HG03196 (cell line): ENCODE measurements at regions not wholly inside any gene's neighbourhood (a gene's known extent, or its start where the extent isn't known, plus 50 kb on each side); places are given as distances from the start of the nearest gene placed in this dataset.
"Not testable (repeated sequence)": the region's sequence is repeated elsewhere in the genome, so short reads cannot be mapped to it uniquely, and the experiment has no call there.

Experiments
- ATAC-seq: cut with Tn5 transposase; IDR thresholded peaks from one replicate; pipeline ENCODE4 v1.9.1; 2021; ENCODE audit not compliant: unreplicated experiment

DNA sequence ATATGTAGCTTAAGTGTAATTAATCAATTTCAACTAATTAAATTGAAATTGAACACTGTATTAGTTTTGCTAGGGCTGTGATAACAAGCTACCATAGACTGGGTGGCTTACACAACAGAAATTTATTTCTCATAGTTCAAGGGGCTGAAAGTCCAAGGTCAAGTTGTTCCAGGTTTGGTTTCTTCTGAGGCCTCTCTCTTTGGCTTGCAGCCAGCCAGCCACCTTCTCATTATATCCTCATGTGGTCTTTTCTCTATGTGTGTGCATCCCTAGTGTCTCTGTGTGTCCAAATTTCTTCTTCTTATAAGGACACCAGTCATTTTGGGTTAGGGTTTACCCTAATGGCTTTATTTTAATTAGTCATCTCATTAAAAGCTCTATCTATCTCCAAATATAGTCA lies 611.7 kb downstream of the UTRN start:
- no peak for ATAC-seq

DNA sequence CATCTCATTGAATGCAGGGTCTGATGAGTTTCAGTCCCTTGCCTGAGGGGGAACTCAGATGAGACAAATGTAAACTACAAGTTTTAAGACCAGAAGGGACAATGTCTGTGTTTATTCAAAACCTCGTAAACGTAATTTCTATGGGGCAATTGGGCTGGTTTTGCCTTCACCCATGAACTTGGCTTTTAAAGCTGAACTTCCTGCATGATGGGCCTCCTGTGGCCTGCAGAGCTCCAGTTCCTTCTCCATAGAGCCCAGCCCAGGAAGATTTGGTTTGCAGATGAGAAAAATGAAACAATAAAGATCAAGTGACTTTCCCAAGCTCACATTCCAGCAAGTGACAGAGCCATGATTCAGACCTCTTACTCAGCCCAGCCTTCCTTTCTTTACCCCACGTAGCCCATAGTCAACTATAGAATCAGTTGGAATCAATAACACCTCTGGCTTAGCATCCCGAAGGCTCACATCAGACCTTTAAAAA lies 612.3 kb downstream of the UTRN start:
- no peak for ATAC-seq

DNA sequence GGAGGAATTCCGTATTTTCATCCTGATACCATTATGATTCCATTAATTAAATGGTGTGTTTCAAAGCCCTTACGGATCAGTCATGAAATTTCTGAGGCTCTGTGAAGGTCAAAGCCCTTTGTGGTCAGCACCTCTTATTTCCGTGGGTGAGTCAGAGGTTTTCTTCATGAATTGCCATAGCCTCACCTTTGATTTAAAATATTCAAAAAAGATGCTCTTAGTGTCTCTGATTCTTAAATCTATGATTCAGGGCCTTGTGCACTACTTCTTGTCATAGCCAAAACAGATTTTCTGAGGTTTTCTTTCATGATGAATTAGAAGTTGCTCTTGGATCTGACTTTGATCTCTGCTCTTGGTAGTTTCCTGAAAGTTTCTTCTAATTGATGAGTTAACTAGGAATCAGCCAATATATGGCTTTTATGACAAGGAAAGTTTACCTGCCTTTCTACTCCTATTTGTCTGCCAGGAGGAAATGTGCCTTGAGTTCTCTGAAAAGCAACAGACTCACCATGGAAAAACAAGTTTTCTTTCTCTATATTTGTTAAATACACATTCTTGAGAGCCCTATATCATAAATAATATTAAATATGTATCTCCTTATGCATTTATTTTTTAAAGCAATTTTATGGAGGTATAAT lies 613.0 kb downstream of the UTRN start:
- no peak for ATAC-seq

DNA sequence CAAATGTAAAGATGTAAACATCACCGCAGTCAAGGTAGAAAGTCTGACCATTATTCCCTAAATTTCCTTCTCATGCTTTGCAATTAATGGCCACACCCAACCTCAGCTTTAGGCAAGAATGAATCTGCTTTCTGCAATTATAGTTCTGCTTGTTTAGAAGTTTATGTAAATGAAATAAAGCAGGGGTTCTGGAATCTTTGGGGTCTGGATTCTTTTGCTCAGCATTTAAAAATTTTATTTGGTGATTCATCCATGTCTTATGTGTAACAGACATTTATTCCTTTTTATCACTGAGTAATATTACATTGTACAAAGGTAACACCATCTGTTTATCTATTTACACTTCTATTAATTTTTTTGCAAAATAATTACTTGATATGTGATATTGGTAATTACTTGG lies 613.6 kb downstream of the UTRN start:
- no peak for ATAC-seq

DNA sequence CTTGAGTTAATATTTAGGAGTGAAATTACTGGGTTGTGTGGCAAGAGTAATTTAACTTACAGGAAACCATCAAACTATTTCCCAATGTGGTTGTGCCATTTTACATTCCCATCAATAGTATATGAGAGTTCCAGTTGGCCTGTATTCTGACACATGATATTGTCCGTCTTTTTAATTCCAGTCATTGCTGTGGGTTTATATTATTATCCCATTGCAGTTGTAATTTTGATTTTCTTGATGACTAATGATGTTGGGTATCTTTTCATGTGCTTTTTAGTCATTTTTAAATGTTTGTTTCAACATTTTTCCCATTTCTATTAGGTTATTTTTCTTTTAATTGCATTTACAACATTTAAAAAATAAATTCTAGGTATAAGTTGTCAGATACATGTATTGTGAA lies 614.0 kb downstream of the UTRN start:
- no peak for ATAC-seq

DNA sequence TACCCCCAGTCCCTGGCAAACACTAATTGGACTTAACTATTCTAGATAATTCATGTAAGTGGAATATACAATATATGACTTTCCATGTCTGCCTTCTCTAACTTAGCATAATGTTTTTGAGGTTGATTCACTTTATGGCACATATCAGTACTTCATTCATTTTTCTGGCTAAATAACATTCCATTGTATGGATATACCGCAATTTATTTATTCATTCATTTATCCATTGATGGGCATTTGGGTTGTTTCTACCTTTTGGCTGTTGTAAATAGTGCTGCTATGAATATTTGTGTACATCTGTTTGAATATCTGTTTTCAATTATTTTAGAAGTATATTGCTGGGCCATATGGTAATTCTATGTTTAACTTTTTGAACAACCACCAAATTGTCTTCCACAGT lies 616.3 kb downstream of the UTRN start:
- no peak for ATAC-seq

DNA sequence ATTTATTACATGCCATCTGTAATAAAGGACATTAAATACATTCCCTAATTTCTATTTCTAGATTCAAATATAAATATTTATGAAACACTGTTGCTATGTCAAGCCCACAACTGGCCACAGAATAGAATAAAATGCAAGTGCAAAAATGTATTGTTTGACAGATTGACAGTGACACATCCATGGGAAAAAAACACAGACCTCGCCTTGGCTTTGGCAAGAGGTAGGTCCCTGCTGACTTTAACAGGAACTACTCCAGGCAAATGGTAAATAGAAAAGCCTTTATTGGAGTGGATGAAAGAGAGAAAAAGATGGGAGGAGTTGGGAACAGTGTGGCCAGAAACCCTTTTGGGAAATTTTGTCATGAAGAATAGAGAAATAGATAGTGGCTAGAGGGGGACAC lies 622.9 kb downstream of the UTRN start:
- ATAC-seq = no peak

DNA sequence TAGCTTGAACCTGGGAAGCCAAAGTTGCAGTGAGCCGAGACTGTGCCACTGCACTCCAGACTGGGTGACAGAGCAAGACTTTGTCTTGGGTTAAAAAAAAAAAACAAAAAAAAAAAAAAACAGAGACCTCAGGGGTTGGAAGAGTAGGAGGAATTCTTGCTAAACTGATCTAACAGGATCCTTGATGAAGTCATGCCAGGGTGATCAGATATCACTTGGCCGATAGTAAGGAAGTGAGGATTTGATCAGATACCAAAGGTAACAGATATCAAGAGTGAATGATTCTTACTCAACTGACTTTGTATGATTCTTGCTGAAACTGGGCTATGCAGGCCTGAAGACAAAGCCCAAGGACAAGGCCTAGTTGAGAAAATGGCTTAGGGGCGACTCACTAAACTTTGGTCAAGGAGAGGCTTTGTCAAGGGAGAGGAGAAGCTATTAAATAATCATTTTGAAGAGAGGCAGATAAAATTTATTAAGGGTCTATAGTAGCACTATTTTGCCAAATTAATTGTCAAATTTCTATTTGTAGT lies 624.7 kb downstream of the UTRN start:
- ATAC-seq = no peak

DNA sequence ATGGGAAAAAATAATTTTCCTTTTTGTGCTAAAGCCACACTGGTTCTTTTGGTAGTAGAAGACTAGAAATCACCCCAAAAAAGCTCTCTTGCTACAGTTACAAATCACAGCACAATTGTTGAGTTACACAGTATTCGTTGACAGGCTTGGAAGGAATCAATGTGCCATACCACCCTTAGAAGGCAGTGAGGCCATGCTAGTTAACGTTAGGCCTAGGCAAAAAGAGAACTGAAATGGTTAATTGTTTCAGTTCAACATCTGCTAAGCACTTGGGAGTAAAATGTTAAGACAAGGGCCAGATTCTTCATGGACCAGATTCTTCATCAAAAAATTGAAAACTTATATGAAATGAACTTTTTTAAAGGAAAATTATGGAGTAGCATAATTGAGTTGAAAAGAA lies 626.2 kb downstream of the UTRN start:
- ATAC-seq = no peak

DNA sequence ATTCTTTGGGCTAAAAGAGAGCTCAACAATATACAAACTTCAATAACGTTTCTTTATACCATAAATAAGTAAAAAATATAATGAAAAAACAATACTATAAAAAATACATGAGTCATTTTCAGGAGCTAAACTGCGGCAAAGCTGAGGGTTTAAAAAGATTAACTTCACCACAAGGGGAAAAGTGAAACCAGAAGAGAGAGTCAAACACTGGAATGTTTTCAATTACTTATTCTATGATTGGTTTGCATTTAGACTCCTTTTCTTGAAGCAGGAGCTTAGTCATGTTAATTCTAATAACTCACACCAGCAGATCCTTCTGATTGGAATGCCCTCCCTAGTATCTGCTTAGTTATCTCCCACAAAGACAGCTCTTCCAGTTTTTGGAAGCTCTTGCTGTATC lies 627.3 kb downstream of the UTRN start:
- no peak for ATAC-seq

DNA sequence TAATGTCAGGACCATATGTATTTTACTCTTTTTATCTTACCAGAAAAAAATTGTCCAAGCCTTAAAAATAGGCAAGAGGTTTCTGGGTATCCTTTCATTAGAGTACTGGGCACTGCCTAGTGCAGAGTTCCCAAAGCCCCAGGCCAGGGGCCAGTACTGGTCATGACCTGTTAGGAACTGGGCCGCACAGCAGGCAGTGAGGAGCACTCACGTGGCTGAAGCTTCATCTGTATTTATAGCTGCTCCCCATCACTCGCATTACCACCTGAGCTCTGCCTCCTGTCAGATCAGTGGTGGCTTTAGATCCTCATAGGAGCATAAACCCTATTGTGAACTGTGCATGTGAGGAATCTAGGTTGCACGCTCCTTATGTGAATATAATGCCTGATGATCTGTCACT lies 632.9 kb downstream of the UTRN start:
- no peak for ATAC-seq

DNA sequence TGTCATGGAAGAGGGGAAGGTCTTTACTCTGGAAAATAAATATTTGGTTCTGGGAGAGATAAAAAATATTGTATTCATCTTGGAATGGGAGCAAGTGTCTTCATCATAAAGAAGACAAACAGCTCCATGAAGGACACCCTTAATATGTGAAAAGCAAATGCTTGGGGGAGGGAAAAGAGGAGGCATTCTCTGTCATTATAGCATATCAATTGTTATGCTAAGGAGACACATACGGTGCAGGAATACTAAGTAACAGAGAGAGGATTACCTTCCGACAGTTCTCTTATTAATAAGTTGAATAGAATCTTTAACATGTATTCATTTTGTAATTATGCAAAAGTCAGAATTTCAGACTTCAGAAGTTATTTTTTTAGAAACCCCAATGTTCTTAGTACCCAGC lies 634.4 kb downstream of the UTRN start:
- no peak for ATAC-seq

DNA sequence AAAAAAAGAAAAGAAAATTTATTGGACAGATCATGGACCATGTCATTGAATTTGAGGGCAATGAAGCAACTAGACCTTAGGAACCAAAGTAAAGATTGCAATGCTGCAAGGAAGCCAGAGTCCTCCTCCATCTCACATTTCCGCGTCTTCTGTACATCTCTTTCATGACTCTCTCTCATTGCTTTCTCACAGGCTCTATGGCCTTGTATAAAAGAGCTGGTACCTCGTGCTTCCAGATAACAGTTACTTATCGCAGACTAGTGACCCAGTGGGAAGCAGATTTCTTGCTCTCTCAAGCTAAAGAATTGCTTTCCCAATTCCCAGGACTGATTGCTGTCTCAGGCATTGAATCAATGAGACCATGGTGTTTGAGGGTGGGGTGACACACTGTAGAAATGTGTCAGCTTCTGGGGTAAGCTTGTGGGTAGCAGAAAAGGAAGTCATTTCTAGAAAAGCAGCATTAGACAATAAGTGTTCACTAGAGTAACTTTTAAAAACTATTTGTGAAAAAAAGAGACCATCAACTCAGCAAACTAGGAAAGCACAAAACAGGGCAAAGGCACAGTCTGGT lies 635.3 kb downstream of the UTRN start:
- no peak for ATAC-seq

DNA sequence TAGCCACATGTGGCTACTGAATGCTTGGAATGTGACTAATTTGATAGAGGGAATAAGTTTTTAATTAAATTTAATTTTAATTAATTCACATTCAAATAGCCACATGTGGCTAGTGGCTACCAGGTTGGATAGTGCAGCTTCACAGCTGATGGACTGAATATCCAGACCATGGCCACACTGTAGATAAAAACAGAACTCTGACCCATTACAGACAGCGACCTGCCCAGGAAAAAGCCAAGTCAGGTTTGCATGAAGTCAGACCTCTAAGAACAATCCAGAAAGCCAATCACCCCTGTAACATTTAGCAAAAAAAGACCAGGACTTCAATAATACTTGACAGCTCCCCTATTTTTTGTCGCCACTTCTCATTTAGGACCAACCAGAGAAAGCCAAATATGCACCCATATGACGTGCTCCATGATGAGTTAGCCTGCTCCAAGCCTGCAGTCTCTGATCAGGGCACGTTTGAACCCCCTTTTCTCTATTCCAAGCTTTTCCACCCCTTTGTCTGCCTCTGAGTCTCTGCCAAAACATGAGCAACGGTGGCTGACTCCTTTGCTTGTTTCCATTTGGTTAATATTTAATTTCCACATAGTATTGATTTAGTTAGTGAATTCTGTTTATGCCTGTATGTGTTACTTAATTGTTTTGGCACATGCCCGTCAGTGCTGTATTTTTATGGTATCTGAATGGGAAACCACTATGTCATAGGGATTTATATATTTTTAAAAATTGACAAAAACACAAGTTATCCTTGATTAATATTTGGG lies 636.3 kb downstream of the UTRN start:
- ATAC-seq = no peak

DNA sequence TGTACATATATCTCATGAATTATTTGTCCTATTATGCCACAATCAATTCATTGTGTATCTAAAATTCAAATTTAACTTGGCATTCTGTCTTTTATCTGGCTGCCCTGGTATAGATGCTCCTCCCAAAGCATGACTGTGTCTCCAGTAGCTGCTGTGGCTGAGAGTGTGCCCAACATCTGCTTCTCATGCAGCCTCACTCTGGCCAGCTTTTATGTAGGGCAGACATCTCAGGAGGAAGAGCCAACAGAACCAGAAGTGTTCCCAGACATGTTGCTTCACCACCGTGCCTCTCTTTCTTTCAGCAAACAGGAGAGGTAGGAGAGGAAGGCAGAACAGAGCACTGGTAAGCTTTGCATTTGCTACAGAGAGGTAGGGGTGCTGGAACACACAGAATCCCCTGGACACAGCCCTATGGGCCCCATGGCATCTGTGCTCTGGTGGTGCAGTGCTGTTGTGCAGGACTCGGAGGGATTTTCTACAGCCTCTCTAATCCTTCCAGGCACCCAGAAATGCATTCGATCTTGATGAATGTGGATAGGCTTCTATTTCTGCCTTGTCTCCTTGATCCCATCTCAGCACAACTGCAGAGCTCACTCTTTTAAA lies 637.1 kb downstream of the UTRN start:
- no peak for ATAC-seq

DNA sequence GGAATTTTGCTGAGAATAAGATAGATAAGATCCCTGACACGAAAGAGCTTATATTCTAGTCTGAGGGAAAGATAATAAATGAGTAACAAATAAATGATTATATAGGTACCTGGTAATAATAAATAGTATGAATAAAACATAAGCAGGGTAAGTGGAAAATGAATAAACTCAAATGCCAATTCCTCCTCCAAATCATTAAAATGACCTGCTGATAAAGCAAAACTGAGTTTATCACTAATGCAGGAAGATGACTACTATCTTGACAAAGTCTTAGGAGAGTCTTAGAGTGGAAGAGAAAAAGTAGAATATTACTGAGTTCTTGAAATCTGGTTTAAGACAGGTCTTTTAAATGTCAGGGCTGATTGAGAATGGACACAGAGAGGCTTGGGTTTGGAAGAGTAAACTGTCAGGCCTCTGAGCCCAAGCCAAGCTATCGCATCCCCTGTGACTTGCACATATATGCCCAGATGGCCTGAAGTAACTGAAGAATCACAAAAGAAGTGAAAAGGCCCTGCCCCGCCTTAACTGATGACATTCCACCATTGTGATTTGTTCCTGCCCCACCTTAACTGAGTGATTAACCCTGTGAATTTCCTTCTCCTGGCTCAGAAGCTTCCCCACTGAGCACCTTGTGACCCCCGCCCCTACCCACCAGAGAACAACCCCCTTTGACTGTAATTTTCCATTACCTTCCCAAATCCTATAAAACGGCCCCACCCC lies 637.8 kb downstream of the UTRN start:
- not testable (repeated sequence) for ATAC-seq

DNA sequence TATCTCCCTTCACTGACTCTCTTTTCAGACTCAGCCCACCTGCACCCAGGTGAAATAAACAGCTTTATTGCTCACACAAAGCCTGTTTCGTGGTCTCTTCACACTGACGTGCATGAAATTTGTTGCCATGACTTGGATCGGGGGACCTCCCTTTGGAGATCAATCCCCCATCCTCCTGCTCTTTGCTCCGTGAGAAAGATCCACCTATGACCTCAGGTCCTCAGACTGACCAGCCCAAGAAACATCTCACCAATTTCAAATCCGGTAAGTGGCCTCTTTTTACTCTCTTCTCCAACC lies 638.3 kb downstream of the UTRN start:
- ATAC-seq = not testable (repeated sequence)

DNA sequence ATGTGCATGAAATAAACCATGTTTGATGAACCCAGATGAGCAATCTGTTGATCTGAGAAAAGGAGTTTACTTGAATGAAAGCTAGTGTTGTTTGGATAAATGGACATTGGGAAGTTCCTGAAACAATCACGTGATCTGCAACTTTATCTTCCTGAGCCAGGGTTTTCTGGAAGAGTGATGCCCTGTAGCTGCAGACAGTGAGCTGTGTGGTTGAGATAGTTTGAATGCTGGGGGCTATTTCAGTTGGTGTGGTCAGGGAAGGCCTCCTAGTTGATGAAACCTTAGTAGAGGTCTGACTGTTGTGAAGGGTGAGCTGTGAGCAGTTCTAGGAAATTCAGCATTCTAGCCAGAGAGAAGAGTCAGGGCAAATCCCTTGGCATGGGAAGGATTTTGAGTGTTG lies 643.7 kb downstream of the UTRN start:
- ATAC-seq = no peak

DNA sequence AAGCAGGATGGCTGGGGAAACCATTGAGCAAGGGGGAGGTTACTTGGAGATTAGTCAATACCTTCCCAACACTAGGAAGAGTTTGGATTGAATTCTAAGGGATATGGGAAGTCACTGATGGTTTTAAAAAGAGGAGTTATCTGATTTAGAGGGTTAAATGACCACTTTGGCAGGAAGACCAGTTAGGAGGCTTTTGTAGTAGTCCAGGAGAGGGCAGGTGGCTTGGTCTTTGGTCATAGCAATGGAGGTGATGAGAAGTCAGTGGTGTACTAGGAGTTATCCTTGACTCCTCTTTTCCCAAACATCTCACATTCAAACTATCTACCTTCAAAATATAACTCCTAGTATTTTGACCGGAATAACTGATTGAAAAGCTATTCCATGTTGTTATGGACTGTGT lies 644.1 kb downstream of the UTRN start:
- ATAC-seq = no peak

DNA sequence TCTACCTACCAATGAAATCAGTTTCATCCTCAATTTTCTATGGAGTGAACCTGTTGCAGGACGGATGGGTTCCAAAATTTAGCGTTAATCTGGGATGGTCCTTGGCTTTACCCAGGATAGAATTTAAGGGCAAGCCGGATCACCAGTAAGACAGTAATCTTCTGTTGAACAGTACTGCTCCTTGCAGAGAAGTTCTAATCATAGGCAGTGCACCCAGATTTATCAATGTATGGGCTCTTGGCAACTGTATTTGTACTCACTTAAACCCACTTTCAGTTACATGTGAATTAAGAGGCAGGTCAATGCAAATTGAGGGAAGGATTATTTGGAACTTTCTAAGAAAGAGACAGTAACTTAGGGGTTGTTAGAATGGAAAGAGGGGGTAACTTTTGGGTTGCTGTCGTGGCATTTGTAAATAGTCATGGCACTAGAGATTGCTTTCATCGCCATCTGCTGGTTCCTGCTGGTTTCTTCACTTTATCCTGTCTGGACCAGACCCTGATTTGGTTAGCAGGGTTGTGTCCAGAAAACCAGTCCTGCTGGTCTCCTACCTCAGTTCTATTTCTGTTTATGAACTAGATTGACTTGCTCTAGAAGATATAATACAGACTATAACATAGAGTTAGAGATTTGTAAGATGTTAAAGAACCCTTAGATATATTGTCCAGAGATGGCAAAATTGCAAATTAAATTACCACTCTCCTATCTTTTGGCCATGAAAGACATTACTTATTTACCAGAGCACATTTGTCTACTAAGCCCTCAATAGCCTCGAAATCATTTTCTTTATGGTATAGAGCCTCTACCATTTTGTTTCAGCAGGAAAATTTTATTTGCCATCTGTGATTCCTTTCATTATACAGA lies 646.3 kb downstream of the UTRN start:
- peak; percentile 65 for ATAC-seq
